ENCODE measurements at regions not wholly inside any gene's neighbourhood (a gene's known extent, or its start where the extent isn't known, plus 50 kb on each side); places are given as distances from the start of the nearest gene placed in this dataset.

DNA sequence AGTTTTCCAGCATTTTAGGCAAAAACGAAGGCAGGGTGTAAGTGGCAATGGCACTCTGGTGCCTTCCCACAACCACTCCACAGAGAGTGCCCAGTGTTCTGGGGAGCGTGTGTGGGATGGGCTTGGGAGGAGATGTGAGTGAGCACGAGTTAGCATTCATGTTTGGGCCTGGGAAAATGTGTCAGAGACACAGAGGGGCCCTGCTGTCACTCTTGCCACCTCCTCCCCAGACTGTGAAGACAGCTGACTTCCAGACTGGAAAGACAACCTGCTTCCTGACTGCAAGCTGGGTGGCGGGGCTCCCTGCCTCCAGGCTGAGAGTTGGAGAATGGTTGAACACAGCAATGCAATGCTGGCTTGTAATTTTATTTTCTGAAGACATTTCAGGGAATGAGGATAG, 454.5 kb upstream of the ZMIZ1 start:
- TF ChIP-seq, protein P1, sequence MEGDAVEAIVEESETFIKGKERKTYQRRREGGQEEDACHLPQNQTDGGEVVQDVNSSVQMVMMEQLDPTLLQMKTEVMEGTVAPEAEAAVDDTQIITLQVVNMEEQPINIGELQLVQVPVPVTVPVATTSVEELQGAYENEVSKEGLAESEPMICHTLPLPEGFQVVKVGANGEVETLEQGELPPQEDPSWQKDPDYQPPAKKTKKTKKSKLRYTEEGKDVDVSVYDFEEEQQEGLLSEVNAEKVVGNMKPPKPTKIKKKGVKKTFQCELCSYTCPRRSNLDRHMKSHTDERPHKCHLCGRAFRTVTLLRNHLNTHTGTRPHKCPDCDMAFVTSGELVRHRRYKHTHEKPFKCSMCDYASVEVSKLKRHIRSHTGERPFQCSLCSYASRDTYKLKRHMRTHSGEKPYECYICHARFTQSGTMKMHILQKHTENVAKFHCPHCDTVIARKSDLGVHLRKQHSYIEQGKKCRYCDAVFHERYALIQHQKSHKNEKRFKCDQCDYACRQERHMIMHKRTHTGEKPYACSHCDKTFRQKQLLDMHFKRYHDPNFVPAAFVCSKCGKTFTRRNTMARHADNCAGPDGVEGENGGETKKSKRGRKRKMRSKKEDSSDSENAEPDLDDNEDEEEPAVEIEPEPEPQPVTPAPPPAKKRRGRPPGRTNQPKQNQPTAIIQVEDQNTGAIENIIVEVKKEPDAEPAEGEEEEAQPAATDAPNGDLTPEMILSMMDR (IDR thresholded peaks at IDR 0.05), result no peak
- peak; percentile 40 for DNase-seq (ENCODE audit: low spot score)
- H3K4me3 ChIP-seq, result no peak overlapping the region
- H3K27ac ChIP-seq, result no peak overlapping the region

DNA sequence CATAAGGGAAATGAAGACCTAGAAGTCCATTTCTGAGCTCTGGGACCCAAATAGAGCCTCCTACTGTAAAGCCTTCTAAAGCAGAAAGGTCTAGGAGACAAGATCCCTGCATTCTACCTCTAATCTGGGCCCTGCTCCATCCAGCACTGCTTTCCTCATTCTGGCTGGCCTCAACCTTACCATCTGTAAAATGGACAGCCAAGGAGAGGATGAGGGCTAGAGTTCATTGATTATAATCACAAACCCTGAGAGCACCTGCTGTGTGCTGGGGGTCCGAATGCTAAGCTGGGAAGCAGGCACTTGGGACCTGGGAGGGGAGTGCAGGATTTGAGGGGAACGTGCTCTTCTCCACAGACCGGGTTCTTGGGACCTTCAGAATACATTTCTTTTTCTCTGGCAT, 454.0 kb upstream of the ZMIZ1 start:
- TF ChIP-seq, protein P1 (IDR thresholded peaks at IDR 0.05), result no peak
- peak; percentile 4 for DNase-seq (ENCODE audit: low spot score)
- Histone ChIP-seq H3K27ac (no peak overlapping the region), H3K4me3 (no peak overlapping the region)

DNA sequence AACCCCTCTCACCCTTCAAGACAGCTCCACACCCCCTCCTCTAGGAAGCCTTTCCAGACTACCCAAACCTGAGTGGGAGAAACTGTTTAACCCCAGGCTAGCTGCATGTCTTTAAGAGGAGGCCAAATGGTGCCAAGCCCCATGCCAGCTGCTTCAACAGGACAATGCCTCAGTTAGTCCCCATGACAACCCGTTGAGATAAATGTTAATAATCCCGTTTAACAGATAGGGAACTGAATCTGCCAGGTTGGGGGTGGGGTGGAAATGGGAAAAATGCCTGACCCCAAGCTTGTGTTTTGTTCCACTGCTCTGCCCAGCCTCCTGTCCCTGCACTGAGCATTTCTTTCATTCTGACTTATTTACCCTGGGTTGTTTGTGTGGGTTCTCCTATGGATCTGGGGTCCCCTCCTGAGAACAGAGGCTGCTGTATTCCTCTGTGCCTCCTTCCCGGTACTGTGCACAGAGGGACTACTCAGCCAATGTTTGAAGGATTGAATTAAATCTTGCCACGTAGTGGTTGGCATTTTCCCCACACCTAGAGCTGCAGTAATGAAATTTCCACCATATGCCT, 452.6 kb upstream of the ZMIZ1 start:
- no peak for DNase-seq (ENCODE audit: low spot score)
- TF ChIP-seq, protein P1 (IDR thresholded peaks at IDR 0.05), result no peak
- no peak overlapping the region for H3K4me3 ChIP-seq
- H3K27ac ChIP-seq, result no peak overlapping the region

DNA sequence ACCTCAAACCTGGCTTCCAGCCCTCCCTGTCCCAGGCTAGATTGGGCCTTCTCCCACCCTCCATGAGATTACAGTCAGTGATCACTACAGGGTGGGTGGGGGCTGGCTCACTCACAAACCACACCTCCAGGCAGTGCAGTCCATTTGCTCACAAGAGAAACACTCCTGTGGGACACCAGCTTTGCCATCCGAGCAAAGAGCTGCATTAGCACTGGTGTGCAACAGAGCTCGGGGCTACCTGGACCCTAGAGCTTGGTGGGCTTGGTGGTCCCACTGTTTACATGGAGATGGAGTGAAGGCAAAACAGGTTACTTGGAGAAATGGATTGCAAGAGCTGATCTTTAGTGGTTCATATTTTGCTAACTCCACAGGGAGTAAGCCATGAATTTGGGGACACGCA, 451.7 kb upstream of the ZMIZ1 start:
- H3K4me3 ChIP-seq, result no peak overlapping the region
- TF ChIP-seq, protein P1 (IDR thresholded peaks at IDR 0.05), result no peak
- H3K27ac ChIP-seq, result no peak overlapping the region
- no peak for DNase-seq (ENCODE audit: low spot score)

DNA sequence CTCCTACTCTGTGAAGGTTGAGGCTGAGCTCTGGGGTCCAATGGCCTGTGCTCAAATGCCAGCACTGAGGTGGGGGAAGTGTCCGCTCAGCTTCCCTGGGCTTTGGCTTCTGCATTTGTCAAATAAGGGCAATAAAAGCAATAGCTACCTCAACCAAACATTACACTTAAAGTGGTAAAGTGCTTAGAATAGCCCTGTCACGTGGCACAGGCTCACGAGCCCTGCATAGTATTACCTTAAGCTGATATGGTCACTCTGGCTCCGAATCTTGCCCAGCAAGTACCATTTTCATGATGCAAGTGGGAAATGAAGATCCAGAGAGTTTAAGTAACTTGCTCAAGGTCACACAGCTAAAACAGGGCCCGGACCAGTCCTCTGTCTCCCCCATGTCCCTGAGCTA, 451.1 kb upstream of the ZMIZ1 start:
- no peak overlapping the region for H3K4me3 ChIP-seq
- H3K27ac ChIP-seq, result no peak overlapping the region
- TF ChIP-seq, protein P1 (IDR thresholded peaks at IDR 0.05), result no peak
- DNase-seq (ENCODE audit: low spot score), result no peak

DNA sequence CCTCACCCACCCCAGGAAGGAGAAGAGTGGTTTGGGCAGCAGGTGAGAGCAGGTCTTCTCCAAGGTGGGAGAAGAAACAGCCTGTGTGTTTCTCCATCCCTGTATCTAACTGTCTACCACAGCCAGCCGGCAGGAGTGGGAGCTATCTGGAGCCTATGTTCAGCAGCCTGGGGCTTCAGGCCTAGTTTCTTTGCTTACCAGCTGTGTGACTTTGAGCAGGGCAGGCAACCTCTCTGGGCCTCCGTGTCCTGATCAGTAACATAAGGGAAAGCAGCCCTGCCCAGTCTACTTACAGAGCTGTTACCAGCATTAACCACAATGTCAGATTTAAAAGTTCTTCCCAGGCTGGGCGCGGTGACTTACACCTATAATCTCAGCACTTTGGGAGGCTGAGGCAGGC, 450.7 kb upstream of the ZMIZ1 start:
- DNase-seq (ENCODE audit: low spot score), result no peak
- no peak overlapping the region for H3K27ac ChIP-seq
- H3K4me3 ChIP-seq, result no peak overlapping the region
- TF ChIP-seq, protein P1 (IDR thresholded peaks at IDR 0.05), result no peak

DNA sequence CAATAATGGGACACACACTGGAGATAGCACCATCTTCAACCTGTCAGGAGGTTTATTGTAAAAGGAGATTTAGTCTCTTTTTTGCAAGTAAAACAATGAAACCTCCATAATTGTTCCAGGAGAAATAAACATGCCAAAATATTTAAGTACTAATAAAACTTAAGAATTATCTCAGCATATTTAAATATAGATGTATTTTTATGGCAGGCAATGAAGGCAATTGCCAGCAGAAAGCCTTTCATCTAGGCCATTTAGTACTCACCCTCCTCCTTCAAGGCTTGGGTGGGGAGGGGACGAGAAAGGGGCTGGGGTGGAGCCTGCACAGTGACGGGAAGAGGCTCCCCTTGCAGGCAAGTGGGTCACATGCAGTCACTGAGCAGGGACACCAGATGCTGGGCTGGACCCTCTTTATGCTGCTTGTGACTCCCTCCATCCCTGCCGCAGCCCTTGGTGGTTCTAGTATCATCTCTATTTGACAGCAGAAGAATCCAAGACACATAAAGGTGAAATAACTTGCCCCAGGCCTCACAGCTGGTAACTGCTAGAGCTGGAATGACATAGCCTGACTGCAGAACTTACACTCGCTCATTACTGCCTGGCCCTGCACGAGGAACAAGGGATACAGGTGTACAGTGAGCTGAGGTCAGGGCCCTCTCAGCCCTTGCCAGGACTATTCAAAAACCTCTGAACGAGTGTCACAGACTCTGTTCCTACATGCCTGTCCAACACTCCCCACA, 449.5 kb upstream of the ZMIZ1 start:
- no peak for DNase-seq (ENCODE audit: low spot score)
- TF ChIP-seq, protein P1 (IDR thresholded peaks at IDR 0.05), result no peak
- no peak overlapping the region for H3K4me3 ChIP-seq
- no peak overlapping the region for H3K27ac ChIP-seq

Data from coronary artery (tissue), 2 donors.